GM19240 (cell line): ENCODE measurements at regions not wholly inside any gene's neighbourhood (a gene's known extent, or its start where the extent isn't known, plus 50 kb on each side); places are given as distances from the start of the nearest gene placed in this dataset.

ENCODE experiments used
- DNase-seq: peaks from one replicate; pipeline ENCODE4 v3.0.0; 2011; ENCODE audit warnings: low spot score; ENCODE audit not compliant: insufficient read length

DNA sequence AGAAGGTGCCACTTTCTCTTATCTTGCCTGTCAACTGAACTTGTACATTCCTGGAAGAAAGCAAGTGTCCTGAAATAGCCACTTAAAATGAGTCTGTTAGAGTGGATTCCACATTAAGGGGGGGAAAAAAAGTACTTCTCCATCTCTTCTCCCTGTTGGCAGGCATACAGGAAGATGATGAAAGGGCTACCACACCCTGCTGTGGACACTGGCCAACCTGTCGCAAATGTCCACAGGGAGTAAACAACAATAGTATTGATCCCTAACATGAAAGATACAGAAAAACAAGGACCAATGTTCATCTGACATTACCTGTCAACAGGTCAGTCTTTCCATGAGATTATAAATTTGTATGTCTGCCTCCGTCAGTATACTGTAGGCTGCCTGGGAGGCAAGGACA lies 265.1 kb upstream of the MAP3K1 start:
- DNase-seq = no peak

DNA sequence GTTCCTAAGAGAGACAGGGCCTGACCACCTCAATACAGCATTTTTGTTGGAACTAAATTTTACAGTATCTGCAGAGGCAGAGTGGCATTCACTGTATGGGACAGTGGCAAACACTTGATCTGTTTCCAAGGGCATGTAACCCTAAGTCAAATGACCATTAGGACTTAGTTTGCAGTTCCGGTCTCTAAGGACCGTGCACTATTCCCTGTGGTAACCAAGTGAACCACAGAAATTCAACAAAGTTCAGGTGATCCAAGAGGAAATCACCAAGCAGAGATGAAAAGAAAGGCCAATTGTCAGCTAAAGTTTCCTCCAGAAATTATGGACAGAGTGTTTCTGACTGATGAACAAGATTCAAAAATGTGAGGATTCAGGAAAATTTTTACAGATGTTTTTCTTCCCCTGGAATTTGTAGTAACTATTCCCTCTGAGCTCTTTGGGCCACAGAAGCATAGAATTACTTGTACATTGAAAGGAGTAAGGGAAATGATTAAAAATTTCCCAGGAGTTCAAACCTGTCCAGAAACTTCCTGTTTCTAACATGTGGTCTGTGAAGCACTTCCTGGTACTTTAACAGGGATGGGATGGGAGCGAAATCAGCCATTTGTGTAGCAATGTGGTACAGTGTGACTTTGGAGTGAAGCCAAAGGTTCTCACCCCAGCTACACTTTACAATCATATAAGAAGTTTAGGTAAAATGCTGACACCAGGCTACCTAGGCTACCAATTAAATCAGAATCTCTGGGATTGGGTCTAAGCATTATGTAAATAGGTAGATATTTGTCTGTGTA lies 266.1 kb upstream of the MAP3K1 start:
- DNase-seq = no peak

DNA sequence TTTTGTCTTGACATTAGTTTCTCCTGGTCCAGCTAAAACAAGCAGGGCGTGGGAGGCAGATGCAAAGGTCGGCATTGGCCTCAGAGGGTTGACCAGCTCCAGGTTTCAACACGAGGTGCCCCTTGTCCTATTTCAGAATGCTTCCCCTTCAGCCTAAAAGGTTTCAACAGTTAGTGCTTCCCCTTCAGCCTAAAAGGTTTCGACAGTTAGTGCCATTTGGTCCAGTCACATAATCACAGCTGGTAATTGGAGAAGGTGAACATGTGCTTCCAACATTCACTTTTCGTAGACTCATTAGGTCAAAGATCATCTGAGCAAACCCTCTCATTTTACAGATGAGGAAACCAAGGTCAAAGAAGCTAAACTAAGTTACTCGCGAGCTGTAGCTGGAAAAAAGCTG lies 270.3 kb upstream of the MAP3K1 start:
- DNase-seq = no peak

DNA sequence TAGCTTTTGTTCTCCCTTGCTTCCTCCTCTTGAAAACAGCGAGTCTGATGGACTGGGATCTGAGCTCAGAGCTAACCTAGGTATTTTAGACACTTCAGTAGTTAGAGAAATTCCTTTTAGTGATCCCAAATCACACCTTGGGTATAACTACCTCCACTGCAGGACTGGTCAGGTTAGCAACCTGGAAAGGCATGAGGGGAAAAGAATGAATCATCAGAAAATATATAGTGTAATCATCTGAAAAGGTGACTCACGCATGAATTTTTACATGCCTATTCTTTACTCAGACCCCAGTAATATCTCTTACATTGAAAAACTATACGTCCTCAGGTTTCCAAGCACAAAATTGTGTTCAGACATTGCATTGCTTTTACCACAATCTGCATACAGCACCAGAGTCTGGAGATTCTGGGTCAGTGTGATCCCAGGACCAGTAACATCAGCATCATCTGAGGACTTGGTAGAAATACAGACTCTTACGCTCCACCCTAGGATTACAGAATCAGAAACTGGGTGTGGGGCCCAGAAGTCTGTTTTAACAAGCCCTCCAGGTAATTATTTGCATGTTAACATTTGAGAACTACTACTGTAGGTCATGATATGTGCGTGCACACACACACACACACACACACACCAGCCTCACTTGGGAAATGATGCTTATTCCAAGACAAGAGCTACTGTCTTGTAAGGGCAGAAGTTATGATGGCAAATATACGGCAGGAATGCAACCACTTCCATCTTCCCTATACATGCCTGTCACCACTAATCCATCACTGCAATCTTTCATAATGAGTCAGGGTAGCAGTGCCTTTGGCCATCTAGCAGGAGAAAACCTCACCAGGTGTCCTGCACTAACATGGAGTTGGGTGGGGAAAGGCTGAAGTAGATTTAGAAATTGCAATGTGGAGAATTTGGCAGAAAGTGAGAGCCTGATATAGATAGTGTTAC lies 271.6 kb upstream of the MAP3K1 start:
- no peak for DNase-seq

DNA sequence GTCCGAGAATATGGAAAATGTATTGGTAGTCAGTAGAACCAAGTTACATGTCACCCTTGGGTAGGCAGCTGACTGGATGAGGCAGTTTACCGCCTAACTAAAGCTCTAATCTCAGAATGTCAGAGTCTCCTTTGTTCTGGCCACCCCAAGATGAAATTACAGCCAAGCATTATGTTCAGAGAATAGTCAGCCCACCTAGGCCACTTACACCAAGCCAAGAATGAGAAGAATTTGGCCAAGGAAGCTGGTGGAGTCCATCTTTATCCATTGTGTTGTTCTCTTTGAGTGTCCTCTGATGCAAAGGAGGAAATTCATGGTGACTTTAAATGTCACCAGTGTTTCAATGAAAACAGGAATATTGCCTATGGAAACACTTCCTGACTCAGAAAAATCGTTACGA lies 275.1 kb upstream of the MAP3K1 start:
- DNase-seq = no peak

DNA sequence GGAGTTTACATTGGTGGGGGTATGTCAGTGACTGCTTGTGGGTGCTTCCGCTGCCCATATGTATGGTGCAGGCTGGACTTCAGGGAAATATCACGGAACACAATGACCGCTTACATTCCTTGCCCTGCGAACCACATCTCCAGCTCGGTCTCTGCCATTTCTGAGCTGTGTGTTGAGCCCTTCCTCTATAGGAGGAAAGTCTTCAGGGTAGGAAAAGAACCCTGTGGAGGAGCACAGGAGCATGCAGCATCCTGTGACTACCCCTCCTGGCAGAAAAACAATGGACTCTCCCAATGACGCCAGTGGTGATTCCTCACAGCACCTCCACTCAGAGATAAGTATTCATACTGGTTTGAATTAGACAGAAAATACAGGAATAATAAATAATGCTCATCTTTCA lies 276.8 kb upstream of the MAP3K1 start:
- DNase-seq = no peak

DNA sequence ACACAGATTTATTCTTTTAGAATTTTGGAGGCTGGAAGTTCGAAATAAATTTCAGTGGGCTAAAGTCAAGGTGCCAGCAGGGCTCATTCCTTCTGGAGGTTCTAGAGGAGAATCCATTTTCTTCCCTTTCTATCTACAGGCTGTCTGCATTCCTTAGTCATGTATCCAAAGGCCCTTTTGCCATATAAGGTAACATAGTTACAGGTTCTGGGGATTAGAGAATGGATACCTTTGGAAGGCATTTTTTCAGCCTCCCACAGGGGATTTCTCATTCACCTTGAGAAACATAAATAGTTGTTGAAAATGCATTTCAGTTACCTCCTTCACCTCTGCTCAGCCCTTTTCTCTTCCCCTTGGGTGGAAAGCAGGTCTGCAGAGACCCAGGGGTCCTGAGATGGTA lies 280.0 kb upstream of the MAP3K1 start:
- no peak for DNase-seq

DNA sequence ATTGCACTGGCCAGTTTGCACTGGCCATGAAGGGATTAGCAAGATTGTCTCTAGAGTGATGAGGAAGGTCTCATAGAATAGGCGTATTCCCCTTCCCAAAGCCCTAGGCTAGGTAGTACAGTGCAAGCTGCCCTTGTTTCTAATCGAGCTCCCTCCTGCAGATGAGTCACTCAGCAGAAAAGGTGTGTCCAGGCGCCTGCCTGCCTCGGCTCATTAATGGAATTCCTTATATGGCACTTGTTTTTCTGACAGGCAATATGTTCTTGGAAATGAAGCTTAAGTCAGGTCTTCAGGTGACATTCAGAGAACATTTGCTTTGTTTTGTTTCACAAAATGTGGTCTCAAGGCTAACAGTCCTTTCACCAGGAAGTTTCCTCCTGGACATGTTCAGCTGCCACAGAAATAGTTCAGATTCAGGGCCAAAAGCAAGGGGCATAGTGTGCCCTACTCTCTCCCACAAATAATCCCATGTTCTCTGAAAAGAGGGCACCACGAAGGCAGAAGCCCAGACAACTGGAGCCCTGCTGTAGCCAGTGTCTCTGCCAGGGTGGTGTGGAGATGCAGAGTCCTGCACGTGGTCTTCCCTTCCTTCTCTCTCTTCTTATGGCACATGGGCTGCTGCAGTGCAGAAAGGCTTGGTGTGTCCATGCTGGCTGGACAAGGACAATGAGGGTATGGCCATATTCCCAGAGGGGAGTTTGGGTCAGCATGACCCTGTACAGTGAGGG lies 281.1 kb upstream of the MAP3K1 start:
- DNase-seq = no peak

DNA sequence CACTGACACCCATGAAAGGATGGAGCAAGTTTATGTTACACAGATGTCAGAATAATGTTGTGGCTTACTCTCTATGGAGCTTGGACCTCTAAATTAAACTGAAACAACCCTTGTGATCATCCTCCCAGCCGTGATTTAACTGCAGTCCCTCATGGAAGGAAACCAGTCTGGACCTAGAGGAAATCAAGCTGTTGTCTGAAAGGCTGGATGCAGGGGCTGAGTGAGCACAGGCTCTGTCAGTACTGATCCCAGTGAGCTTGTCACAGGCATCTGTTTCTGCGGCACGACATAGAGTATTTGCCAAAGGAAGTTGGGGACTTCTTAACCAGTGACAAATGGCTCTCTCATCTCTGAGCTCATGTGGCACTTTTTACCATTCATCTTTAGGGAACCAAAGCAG lies 282.9 kb upstream of the MAP3K1 start:
- DNase-seq = no peak

DNA sequence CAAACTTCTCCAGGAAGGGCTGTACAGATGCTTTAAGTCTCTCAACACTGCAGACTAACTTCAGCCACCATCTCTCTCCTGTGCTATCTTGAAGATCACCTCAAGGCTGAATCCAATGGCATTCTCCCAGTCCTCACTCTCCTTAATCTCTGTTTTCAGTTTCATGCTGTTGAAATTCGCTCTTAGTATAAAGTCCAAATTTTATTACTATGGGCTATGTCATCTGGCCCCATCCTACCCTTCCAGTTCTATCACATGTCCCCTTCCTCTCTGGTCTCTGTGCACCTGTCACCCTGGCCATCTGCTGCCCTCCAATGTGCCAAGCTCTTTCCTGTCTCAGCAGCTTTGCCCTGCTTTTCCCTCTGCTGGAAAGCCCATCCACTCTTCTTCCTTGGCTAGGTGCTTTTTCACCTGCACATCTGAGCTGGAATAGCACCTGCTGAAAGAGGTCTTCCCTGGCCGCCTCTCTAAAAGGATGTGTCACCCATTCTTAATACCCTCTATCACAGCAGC lies 284.7 kb upstream of the MAP3K1 start:
- DNase-seq = no peak

DNA sequence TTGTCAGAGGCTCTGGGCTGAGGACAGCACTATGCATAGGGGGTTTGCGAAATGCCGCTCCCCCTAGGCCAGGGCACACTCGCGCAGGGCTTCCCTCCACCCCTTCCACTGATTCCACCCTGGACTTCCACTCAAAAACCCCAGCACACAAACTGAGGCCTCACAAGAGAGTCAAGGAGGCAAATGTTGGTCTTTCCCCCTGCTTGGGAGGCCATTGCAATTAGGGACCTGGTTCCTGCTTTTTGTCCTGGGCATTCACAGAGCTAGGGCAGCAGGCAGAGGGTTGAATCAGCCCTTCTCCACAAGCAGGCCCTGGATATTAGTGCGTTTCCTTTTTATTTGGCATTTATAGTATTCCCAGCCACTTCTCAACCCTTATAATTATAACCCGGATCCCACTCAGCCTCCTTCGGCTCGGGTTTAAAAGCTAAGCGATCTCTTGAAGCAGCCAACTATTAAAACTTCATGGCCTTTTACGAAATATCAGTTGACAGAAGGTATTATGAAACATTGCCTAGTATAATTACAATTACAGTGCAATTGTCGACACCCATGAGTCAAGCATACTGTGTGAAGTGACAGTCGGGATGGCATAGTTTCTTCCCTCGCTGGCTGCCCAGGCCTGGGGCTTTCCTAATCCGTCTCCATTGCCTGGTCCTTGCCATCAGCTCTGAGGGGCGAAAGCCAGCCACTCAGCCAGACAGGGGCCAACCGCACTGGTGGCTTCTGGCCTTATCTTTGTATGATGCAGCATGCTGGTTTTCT lies 285.5 kb upstream of the MAP3K1 start:
- DNase-seq = no peak

DNA sequence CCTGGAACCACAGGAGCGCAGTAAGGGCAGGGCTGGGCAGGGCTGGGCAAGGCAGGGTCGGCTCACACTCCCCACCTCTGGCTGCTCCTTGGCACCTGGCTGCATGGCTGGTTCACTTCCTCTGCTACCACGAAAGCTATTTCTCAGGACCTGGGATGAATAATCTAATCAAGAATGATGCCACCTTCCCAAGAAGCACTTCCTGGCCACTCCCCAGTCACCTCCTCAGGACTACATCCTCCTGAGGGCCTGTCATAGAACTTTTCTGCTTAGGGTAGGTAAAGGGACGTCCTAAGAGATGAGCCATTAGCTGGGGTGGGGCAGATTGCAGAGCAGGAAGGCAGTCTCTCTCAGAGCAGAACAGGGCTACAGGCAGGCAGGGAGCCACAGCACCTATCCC lies 288.2 kb upstream of the MAP3K1 start:
- no peak for DNase-seq

DNA sequence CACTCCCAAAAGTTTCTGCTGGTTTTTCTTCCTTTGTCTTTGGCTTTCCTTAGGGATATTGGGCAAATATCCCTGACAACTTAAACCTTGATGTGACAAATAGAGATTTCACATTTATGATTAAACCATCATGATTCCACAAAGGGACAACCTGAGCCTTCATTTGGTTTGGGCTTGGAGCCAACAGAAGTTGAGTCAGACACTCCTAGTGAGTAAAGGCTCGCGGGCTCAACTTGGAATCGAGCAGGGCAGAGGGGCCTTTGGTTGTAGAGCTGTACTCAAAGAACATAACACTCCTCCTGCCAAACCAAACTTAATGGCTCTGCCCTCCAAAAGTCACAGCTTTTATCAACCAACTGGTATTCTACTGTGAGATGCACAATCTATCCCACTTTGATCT lies 290.2 kb upstream of the MAP3K1 start:
- no peak for DNase-seq

DNA sequence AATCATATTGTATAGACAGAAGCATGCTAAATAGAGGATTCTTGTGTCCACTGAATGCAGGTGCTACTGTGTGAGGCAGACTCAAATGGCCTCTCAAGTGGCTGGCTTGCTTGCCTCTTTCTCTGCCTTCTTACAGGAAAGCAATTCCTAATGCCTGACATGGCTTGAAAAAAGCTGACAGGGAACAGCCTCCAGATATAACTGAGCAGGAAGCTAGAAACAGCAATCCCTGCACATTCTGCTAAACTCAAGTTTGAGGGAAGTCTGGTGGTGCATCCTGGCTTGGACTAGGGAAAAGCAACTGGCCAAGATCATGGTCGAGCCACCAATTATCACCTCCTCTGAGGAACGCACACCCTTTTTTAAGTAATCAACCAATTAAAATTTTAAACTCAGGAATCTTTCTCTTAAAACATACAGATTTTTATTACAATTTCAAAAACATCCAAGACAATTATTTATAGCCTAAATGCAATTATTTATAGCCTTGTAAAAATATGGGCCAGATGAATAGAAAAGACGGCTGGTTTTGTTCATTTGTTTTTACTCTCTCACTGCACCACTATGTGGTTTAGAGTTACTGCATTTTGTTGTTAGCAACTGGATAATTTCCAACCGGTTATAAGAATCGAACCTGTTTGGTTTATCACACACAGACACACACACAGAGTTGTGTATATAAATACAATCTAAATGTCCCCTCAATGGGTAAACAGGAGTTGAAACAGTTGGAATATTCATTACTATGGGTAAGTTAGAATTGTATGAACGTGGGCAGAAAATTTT lies 290.9 kb upstream of the ANKRD55 start:
- no peak for DNase-seq

DNA sequence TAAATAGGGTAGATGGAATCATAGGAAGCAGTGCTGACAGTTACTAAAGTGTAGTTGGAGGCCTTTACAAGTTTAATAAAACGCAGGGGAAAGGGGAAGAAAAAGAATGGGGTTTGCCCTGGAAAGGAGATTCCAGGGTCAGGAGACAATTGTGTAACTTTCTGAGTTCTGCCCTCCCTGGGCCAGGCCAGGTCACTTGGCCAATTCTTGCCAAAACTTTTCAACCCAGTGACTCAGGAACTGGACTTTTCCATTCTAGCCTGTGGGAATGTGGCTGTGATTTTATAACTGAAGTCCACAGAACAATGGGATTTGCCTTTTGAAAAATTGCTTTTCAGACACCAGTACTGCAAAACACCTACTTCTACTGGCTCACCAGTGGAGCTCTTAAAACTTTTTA lies 289.8 kb upstream of the ANKRD55 start:
- no peak for DNase-seq

DNA sequence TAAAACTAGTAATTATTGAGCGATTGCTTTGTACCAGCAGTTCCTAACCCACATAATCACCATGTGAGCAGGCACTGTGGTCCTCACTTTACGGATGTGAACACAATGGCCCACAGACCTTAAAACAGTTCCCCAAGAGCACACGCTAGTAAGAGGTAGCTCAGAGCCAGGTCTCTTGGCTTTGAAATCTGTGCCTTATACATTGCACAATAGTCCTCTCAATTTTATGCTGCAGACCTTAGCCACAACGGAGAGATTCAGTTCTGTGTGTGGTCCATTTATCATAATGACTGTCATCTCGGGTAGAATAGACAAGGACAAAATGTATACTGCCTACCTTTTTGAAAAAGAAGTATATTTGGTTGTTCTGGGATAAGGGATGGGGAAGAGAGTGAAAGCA lies 289.0 kb upstream of the ANKRD55 start:
- no peak for DNase-seq

DNA sequence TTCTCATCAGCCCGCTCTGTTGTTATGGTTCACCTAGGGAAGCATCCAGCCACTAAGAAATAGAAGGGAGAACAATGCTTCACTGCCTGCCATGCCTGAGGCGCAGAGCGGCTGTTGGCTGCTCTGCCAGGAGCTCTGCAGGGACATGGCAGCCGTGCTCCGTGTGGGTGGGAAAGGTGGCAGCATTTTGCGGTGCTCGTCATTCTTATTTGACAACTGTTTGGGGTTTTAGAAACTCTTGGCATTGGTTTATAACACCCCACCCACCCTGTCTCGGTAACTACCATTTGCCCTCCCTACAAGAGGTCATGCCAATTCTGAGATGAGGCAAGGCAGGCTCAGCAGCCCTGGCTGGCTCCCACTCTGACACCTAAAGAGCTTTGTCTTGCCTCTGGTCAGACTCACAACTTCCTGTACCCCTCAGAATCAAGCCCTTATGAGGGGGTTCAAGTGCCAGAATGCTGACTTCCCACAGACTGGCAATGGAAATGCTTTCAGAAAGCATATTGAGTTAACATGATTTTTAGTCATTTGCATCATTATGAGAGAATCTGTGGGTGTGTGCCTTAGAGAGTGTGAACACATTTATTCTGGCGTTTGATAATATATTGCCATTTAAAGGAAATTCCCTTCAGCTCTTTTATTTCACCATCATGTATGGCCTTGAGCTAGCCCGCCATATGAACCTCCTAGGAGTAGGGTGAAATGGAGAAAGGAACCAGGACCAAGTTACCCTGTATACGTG lies 288.0 kb upstream of the ANKRD55 start:
- no peak for DNase-seq

DNA sequence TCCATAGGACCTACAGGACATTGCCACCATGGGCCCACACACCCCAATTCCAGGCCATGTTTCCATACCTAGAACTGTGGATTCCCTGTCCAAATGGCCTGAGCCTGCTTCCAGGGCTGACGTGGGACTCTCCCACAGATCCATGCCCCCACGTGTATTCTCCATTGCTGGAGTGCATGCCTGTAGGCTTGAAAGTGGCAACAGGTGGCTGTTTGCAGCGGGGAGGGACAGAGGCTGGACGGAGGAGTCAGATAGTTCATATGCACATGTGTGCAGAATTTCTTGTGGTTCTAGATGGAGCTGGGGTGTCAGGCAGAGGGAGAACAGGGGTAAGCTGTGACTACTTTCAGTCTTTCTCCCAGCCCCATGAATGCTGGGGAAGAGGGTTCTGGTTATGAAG lies 285.7 kb upstream of the ANKRD55 start:
- DNase-seq = no peak

DNA sequence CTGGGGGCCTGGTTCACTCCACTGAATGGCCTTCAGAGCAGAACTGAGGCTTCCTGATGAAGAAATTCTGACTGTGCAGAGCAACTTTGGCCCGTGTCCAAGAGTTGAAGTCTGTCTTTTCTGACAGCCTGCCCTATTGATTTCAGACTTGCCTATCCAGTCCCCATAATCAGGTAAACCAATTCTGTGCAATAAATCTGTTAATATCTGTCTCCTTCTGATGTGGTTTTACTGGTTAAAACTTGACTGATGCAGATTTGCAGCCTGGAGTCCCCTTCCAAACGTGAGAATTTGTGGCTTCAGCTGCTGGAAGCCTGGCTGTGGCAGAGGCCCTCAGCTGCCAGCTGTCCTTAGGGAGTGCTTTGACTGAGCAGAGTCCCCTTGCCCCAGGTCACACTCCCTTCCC lies 283.9 kb upstream of the ANKRD55 start:
- no peak for DNase-seq

DNA sequence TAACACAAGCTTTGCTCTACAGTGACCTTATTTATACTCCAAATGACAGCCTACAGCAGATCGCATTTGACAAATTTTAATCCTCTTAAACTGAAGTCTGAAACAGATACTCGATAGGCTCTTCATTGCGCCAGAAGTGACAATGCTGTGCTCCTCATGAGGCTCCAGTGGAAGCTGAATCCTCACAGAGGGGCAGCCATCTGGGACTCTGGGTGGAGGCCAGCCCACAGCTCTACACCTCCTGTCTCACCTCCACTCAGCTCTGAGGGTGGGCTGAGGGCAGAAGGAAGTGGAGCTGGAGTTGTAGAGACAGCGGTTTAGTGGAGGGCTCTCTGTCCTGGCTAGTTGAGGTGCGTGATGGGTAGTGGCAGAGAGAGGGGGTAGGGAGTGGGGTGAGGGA lies 283.3 kb upstream of the ANKRD55 start:
- DNase-seq = no peak
